H1 (cell line): ENCODE measurements at regions not wholly inside any gene's neighbourhood (a gene's known extent, or its start where the extent isn't known, plus 50 kb on each side); places are given as distances from the start of the nearest gene placed in this dataset.
A peak's percentile ranks its signal among the peaks of the same experiment; 100 is the strongest.

Source experiments
- CTCF ChIA-PET: fragments of 300-600 bp; sonication (Branson Sonifier 250); formaldehyde crosslinking; loops from one replicate; lab custom pipeline; 2021; ENCODE audit not compliant: partially characterized antibody; lab: Charles Lee
- POLR2A ChIA-PET: fragments of 300-600 bp; sonication (Branson Sonifier 250); formaldehyde crosslinking; loops from one replicate; lab custom pipeline; 2021; ENCODE audit warnings: inconsistent platforms; ENCODE audit not compliant: partially characterized antibody; lab: Charles Lee
- DNase-seq, 2 experiments: peaks; one replicate each; pipeline versions ENCODE4 v3.0.0 to v3.0.0-alpha.2; 2010 to 2022; ENCODE audit warnings: low spot score in 2 of 2, low read depth in 1 of 2, mixed read lengths in 1 of 2
- FAIRE-seq: peaks from 2 replicates; lab custom pipeline; 2011; peaks lifted over from hg19 to GRCh38; lab: Jason Lieb, UNC
- H2AFZ ChIP-seq: 2 replicates; pipeline ENCODE4 v1.8.1; 2012; ENCODE audit warnings: low read length, inconsistent platforms
- H2AK5ac ChIP-seq: 2 replicates; pipeline ENCODE4 v1.6.1; 2013; ENCODE audit warnings: low read depth, low read length
- H2BK120ac ChIP-seq: replicated peaks from 2 replicates; pipeline ENCODE3; 2013; ENCODE audit warnings: low read depth, low read length, inconsistent platforms
- H2BK12ac ChIP-seq: 2 replicates; pipeline ENCODE4 v1.6.1; 2013; ENCODE audit warnings: low read depth, low read length
- H2BK15ac ChIP-seq: 2 replicates; pipeline ENCODE4 v1.6.1; 2013; ENCODE audit warnings: low read length
- H2BK20ac ChIP-seq: 2 replicates; pipeline ENCODE4 v1.6.1; 2013; ENCODE audit warnings: low read length
- H2BK5ac ChIP-seq: 2 replicates; pipeline ENCODE4 v1.6.1; 2013; ENCODE audit warnings: low read depth, low read length
- H3K14ac ChIP-seq: 2 replicates; pipeline ENCODE4 v1.6.1; 2013; ENCODE audit warnings: inconsistent platforms; ENCODE audit not compliant: insufficient read length
- H3K18ac ChIP-seq: 2 replicates; pipeline ENCODE4 v1.6.1; 2013; ENCODE audit warnings: low read length; ENCODE audit errors: extremely low read depth
- H3K23ac ChIP-seq: 2 replicates; pipeline ENCODE4 v1.6.1; 2013; ENCODE audit warnings: inconsistent platforms; ENCODE audit not compliant: insufficient read length
- H3K23me2 ChIP-seq: 2 replicates; pipeline ENCODE4 v1.6.1; 2013; ENCODE audit warnings: low read depth, low read length
- H3K27ac ChIP-seq: 2 replicates; pipeline ENCODE4 v1.6.1; 2011; ENCODE audit warnings: low read depth, low read length, inconsistent platforms
- H3K27me3 ChIP-seq, 4 experiments: replicated peaks in 1 of 4; 1 replicate in 1 of 4; 2 replicates in 3 of 4; pipeline versions ENCODE4 v1.6.1 to v1.8.1; 2011 to 2013; ENCODE audit warnings: low read length in 3 of 4, mild to moderate bottlenecking in 3 of 4, inconsistent platforms in 2 of 4, mixed read lengths in 2 of 4, moderate library complexity in 1 of 4; ENCODE audit not compliant: control insufficient read depth in 3 of 4, insufficient read depth in 3 of 4; ENCODE audit errors: extremely low read depth in 1 of 4
- H3K36me3 ChIP-seq, 4 experiments: 2 replicates each; pipeline versions ENCODE4 v1.6.1 to v1.8.1; 2011 to 2013; ENCODE audit warnings: mild to moderate bottlenecking in 4 of 4, low read length in 3 of 4, moderate library complexity in 2 of 4, control low read depth in 1 of 4, inconsistent platforms in 1 of 4; ENCODE audit not compliant: insufficient read depth in 4 of 4, control insufficient read depth in 2 of 4
- H3K4ac ChIP-seq: replicated peaks from 2 replicates; pipeline ENCODE3; 2013; ENCODE audit warnings: low read length, low read depth, mixed read lengths, inconsistent platforms; ENCODE audit not compliant: insufficient read length
- H3K4me1 ChIP-seq, 4 experiments: replicated peaks in 1 of 4; 1 replicate in 1 of 4; 2 replicates in 3 of 4; pipeline versions ENCODE4 v1.6.1 to v1.8.1; 2011 to 2013; ENCODE audit warnings: low read length in 3 of 4, inconsistent platforms in 2 of 4, mixed read lengths in 1 of 4; ENCODE audit not compliant: insufficient read depth in 4 of 4, control insufficient read depth in 3 of 4
- H3K4me2 ChIP-seq, 2 experiments: 2 replicates each; pipeline versions ENCODE4 v1.6.1 to v1.8.1; 2011 to 2013; ENCODE audit warnings: low read depth in 2 of 2, low read length in 2 of 2, control low read depth in 1 of 2, inconsistent platforms in 1 of 2, mild to moderate bottlenecking in 1 of 2; ENCODE audit not compliant: insufficient read depth in 1 of 2
- H3K4me3 ChIP-seq, 4 experiments: fragments of 200-600, 300-600 bp in 1 of 4; sonication (generic), shearing (Covaris generic), sonication (Bioruptor Twin) in 1 of 4; 2 replicates each; pipeline versions ENCODE4 v1.5.1 to v1.8.1; 2011 to 2016; ENCODE audit warnings: low read length in 4 of 4, low read depth in 3 of 4, control low read depth in 2 of 4, inconsistent platforms in 2 of 4, mild to moderate bottlenecking in 2 of 4, mixed read lengths in 1 of 4, moderate library complexity in 1 of 4; ENCODE audit not compliant: insufficient read depth in 2 of 4; ENCODE audit errors: extremely low read depth in 1 of 4
- H3K56ac ChIP-seq: replicated peaks from 2 replicates; pipeline ENCODE3; 2013; ENCODE audit warnings: low read depth, mild to moderate bottlenecking, mixed read lengths, low read length, inconsistent platforms; ENCODE audit not compliant: insufficient read length
- H3K79me1 ChIP-seq: 2 replicates; pipeline ENCODE4 v1.6.1; 2013; ENCODE audit warnings: low read depth, low read length, control low read depth
- H3K79me2 ChIP-seq, 2 experiments: 2 replicates each; pipeline versions ENCODE4 v1.6.1 to v1.8.1; 2012 to 2013; ENCODE audit warnings: low read length in 2 of 2, mild to moderate bottlenecking in 2 of 2, inconsistent platforms in 1 of 2; ENCODE audit not compliant: insufficient read depth in 2 of 2, control insufficient read depth in 1 of 2
- H3K9ac ChIP-seq, 4 experiments: replicated peaks in 1 of 4; 1 replicate in 1 of 4; 2 replicates in 3 of 4; pipeline versions ENCODE4 v1.6.1 to v1.8.1; 2011 to 2013; ENCODE audit warnings: low read depth in 3 of 4, low read length in 3 of 4, control low read depth in 2 of 4, mild to moderate bottlenecking in 2 of 4, moderate library complexity in 2 of 4, inconsistent platforms in 1 of 4; ENCODE audit errors: extremely low read depth in 1 of 4
- H3K9me3 ChIP-seq, 2 experiments: 2 replicates each; pipeline versions ENCODE4 v1.6.1 to v1.8.1; 2012 to 2013; ENCODE audit warnings: mild to moderate bottlenecking in 2 of 2, moderate library complexity in 2 of 2, control low read depth in 1 of 2, inconsistent platforms in 1 of 2, low read depth in 1 of 2, low read length in 1 of 2, mixed read lengths in 1 of 2; ENCODE audit not compliant: insufficient read depth in 2 of 2
- H4K20me1 ChIP-seq, 2 experiments: replicated peaks in 1 of 2; 2 replicates each; pipeline versions ENCODE3 to v1.8.1; 2011 to 2013; ENCODE audit warnings: inconsistent platforms in 2 of 2, low read length in 2 of 2, mild to moderate bottlenecking in 1 of 2; ENCODE audit not compliant: insufficient read depth in 2 of 2, control insufficient read depth in 1 of 2
- H4K5ac ChIP-seq: 2 replicates; pipeline ENCODE4 v1.6.1; 2013; ENCODE audit warnings: low read length, low read depth, mixed read lengths, inconsistent platforms; ENCODE audit not compliant: insufficient read length
- H4K8ac ChIP-seq: 2 replicates; pipeline ENCODE4 v1.8.0; 2013; ENCODE audit warnings: mild to moderate bottlenecking, moderate library complexity, low read length, inconsistent platforms; ENCODE audit not compliant: insufficient read depth; ENCODE audit errors: extremely low read depth
- H4K91ac ChIP-seq: replicated peaks from 2 replicates; pipeline ENCODE3; 2013; ENCODE audit warnings: low read length, mixed read lengths, inconsistent platforms; ENCODE audit not compliant: insufficient read length
- POLR2AphosphoS5 ChIP-seq: IDR thresholded peaks from 2 replicates; pipeline ENCODE4 v1.6.1; 2011; ENCODE audit warnings: low read depth, low read length
- POU5F1 ChIP-seq: IDR thresholded peaks from 2 replicates; pipeline ENCODE4 v1.6.1; 2011; ENCODE audit warnings: low read depth, mild to moderate bottlenecking, low read length, moderate library complexity
- RAD21 ChIP-seq, 2 experiments: IDR thresholded peaks in 1 of 2; conservative IDR thresholded peaks in 1 of 2; 2 replicates each; pipeline ENCODE4 v1.6.1; 2011; ENCODE audit warnings: low read depth in 2 of 2, low read length in 2 of 2, improper control_type of control experiment in 1 of 2, inconsistent platforms in 1 of 2, mild to moderate bottlenecking in 1 of 2, moderate library complexity in 1 of 2
- SRF ChIP-seq: IDR thresholded peaks from 2 replicates; pipeline ENCODE4 v1.6.1; 2011; ENCODE audit warnings: mild to moderate bottlenecking, low read depth, low read length, moderate library complexity
- WGBS, 2 experiments: shearing (Covaris generic) in 1 of 2; methylation state at CpG; one replicate each; pipeline versions ENCODE4 v1.1.6 to v1.1.7; 2013 to 2015; ENCODE audit warnings: low lambda C conversion rate in 2 of 2, mixed read lengths in 2 of 2, inconsistent platforms in 1 of 2, low coverage in 1 of 2, missing lambda C conversion rate in 1 of 2; ENCODE audit not compliant: insufficient replicate concordance in 2 of 2, insufficient coverage in 1 of 2, insufficient read length in 1 of 2; ENCODE audit errors: extremely low coverage in 1 of 2, missing lambda C conversion rate in 1 of 2; 5-methylcytosine and 5-hydroxymethylcytosine counted together

DNA sequence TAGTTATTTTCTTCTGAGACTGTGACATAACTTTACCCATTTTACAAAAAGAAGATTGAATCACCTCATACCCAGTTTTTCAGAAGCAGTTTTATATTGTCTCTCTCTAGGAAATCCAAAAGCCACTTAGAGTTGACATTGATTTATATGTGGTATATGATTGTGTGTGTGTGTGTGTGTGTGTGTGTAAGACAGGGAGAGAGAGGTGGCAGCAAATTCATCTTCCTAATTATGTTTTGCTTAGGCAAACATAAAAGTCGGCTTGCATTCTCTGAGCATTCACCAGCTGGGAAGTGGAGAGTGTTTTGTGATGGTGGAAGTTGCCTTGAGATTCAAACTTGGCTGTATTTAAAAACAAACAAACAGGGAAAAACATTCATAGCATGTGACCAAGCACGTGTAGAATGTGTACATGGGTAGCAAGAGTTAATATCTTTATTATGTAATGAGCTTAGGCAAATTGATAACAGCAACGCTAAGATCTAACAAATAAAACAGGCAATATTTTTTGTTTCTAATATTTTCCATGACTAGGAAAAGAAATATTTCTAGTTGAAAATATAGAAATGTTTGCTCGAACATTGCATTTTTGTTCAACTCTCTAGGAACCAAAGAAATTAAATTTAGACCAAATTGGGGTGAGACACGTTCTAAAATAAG lies 64.4 kb upstream of the IGF1R start:
- Histone ChIP-seq H3K27me3 (no peaks in the 10 kb centered on the region), H3K4ac (no peak overlapping the region), H2AK5ac (no peak overlapping the region), H3K23me2 (no peaks in the 10 kb centered on the region), H4K20me1 (no peaks in the 10 kb centered on the region), H4K8ac (no peak overlapping the region), H3K4me3 (no peak overlapping the region), H3K9ac (no peak overlapping the region), H2BK5ac (no peak overlapping the region), H3K9me3 (no peaks in the 10 kb centered on the region), H3K18ac (no peak overlapping the region)
- CTCF ChIA-PET: interaction anchor here (0.6 to 0.7 kb wide), 2 partner anchors 11 to 1794 kb away, joined by 3 to 4 read pairs; no protein-coding TSS in a partner anchor
- 77% methylated on average over 5 of the region's 5 CpGs; no CpG with 5 or more reads in 1 of the 2 experiments for WGBS, 2 experiments
- TF ChIP-seq SRF (no peak), RAD21 (IDR thresholded peaks at IDR 0.05 in 1 of 2, conservative IDR thresholded peaks at IDR 0.05 in 1 of 2; ENCODE audit: low read depth in 2 of 2, low read length in 2 of 2) (no peak), POLR2AphosphoS5 (no peak), POU5F1 (no peak)
- TF ChIP-seq, all 59 proteins: peak for 0
- Histone ChIP-seq H2AFZ (no peak overlapping the region), H3K23ac (no peak overlapping the region), H2BK15ac (no peak overlapping the region), H2BK20ac (no peak overlapping the region), H3K79me2 (no peaks in the 10 kb centered on the region), H4K5ac (no peak overlapping the region), H3K4me1 (peaks cover 0 to 5% (median 2%) of the 10 kb centered on the region in 4 experiments; a peak in 4 of 7 replicates), H3K79me1 (no peaks in the 10 kb centered on the region), H3K27ac (no peak overlapping the region), H4K91ac (no peak overlapping the region), H3K36me3 (no peaks in the 10 kb centered on the region), H3K56ac (no peak overlapping the region), H3K14ac (no peak overlapping the region), H2BK12ac (no peak overlapping the region), H3K4me2 (no peak overlapping the region), H2BK120ac (peak overlapping the region; percentile 72)
- POLR2A ChIA-PET: no interaction called here
- no peak for FAIRE-seq
- DNase-seq: no peak
